ENCODE measurements at regions not wholly inside any gene's neighbourhood (a gene's known extent, or its start where the extent isn't known, plus 50 kb on each side); places are given as distances from the start of the nearest gene placed in this dataset.
"Not testable (repeated sequence)": the region's sequence is repeated elsewhere in the genome, so short reads cannot be mapped to it uniquely, and the experiment has no call there.

DNA sequence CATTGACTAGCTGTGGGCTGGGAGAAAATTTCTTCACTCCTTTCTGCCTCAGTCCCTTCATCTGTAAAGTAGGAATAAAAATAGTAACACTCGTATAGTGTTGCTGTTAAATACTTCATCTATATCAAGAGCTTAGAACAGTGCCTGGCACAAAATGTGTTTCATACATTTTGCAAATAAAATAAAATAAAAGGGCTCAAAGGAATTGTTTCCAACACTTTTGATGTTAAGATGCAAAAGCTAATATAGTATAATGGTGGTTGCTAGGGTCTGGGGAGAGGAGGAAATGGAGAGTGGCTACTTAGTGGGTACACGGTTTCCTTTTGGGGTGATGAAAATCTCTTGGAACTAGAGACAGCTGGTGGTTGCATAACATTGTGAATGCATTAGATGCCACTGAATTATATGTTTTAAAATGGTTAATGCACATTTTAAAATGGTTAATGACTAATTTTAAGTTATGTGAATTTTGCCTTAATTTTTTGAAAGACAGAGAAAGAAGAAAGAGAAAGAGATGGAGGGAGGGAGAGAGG lies 542.1 kb upstream of the ID2 start:
- no peak for DNase-seq

DNA sequence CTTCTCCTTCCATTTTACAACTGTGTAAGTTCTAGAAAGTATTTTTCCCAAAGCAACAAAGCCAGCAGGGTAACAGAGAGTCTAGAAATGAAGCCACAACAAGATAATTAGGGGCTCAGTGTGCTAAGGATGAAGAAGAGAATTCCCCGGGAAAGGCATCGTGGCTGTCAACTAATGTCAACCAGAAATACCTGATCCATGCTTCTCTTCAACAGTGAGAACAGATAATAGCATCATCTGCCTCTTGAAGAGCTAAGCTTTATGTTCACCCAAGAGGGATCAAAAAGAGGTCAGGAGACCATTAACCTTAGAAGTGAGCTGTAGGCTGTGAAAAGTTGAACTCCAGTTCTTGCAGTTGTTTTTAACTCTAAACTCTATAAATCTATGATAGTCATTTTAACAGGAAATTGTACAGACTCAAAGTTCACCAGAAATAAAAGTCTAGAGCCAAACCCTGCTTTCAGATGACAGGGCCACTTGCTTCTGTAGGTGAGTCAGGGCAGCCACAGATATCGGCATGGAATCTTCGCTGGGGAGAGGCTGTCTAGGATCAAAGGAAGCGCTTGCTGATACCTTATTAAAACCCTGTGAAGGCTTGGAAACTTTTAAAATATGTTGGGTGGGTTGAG lies 540.7 kb upstream of the ID2 start:
- no peak for DNase-seq

DNA sequence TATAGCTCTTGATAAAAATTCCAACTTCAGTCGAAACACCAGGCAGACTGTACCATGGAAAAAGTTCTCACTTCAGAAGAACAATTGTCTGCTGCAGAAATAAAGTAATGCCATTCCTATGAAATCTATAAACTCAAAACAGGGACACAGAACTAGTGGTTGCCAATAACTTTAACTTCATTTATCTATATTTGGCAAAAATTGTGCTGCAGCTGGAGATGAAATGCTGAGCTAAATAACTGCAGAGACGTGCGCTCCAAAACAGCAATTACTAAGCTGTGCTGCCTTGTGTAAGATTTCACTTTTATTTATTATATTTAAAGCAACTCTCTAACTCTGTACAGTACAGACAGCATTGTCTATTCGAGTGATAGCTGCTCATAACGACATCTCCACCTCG lies 540.1 kb upstream of the ID2 start:
- no peak for DNase-seq

DNA sequence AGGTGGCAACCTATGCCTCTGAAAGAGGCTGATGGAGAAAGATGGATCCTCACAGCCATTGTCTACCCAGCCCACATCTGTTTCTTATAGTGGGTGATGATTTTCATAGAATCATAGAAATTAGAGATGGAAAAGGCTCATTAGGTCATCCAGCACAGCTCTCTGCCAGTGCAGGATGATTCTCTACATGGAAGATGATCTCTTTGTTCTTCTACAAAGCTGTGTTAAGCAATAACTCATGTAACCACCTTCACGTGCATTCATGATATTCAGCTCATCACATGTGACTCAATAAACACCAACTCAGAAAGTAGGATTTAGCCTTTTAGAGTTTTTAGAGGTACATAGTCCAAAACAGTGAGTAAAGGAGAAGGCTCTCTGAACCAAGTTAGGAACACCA lies 539.4 kb upstream of the ID2 start:
- DNase-seq, result no peak

DNA sequence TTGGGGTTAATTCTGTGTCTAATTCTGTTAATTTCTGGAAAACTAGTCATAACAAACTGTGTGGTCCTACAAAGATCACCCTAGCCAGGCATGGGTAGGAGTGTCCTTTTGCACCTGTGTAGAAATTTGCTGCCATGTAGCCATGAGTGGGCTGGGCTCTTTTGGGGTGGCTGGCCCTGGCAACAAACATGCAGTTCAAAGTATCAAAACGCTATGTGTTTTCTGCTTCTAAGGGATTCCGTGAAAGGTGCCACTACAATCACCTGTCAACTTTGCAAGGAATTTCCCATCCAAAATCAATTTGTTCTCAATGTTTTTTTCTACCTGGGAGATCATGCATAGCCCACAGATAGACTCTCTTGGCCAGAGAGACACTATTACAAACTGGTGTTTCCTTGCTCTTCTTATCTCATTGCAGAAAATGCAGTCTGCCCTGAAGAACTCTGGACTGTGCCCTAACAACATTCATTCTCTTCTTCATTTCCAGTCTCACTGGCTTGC lies 537.7 kb upstream of the ID2 start:
- DNase-seq, result no peak

DNA sequence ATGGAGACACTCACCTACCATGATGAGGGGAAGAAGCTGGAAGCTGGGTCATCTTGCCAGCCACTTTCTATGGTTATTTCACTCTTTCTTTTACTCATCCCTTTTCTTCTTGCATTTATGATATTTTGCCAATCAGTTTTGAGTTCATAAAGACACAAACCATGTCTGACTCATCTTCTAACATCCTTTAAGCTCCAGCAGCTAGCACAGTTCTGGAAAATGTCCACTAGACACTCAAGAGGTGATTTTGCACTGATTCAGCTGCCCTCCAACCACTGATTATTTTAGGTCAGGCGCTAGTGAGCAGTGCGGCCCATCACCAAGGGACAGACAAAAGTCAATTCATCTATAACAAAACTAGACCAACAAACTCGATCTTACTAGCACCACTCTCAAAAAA lies 537.1 kb upstream of the ID2 start:
- DNase-seq, result no peak

DNA sequence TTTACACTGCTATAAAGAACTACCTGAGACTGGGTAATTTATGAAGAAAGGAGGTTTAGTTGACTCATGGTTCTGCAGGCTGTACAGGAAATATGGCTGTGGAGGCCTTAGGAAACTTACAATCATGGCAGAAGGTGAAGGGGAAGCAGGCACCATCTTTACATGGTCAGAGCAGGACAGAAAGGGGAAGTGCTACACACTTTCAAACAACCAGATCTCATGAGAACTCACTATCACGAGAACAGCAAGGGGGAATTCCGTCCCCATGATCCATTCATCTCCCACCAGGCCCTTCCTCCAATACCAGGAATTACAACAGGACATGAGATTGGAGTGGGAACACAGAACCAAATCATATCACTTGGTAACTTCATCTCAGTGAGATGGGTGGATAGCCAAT lies 536.5 kb upstream of the ID2 start:
- DNase-seq, result not testable (repeated sequence)

DNA sequence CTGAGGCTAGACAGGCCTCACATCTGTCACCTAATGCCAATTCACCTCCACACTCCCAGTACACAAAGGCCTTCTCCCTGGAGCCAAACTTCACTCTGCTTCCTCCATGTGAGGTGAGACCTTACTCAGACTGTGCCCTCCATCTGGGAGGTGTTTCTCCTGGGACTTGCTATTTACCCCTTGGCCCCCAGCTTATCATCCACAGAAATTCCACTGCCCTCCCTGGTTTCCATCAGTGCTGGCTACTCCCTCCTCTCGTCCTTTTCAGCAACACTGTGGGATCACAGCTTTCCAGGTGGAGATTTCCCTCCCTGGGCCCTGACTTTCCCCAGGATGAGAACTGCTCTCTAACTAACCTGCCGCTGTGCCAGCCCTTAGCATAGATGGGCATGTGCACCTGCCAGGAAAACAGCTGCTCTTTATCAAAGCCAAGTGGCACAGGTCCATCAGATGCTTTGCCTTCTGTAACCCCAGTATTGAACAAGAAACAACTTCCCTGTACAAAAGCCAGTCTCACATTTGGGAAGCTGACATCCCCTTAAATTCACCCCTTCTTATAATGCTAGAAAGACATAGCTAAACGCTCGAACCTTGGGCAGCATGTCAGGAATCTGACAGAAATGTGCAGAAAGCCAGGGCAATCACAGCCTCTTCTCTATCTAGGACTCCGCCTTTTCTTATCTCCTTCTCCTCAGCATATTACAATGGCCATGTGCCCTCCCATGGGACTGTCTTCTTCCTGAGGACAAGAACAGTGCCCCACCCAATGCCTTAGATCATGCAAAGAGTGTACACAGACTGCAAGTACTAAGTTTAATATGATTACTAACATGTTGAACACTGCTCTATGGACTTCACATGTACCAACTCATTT lies 535.5 kb upstream of the ID2 start:
- DNase-seq, result peak; percentile 59

DNA sequence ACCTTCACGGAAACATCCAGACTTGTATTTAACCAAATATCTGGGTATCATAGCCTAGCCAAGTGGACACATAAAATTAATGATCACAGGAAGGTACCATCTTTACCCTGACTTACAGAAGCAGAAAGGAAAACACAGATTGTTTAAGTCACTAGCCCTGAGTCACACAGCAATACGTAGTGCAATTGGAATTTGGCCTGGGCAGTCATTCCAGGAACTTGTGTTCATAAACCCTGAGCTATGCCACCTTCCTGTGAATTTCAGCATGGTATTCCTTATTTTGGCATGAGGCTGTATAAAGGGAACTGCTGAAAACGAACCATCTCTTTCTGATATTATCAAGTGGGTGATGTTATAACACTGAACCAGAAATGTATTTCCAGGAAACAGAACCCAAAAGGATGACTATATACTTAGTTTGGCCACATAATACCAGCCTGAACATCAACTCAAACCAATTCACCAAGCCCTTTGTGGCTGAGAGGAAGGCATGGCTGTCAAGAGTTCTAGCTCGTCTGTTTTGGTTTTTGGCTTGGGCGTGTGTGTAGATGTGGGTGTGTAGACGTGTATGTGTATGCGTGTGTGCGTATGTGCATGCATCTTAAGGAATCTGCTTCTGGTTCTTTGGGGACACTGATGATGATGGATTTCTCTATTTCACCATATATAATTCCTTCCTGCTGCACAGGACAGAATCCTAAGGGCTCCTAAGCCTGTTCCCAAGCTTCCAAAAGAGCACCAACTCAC lies 533.4 kb upstream of the ID2 start:
- no peak for DNase-seq

DNA sequence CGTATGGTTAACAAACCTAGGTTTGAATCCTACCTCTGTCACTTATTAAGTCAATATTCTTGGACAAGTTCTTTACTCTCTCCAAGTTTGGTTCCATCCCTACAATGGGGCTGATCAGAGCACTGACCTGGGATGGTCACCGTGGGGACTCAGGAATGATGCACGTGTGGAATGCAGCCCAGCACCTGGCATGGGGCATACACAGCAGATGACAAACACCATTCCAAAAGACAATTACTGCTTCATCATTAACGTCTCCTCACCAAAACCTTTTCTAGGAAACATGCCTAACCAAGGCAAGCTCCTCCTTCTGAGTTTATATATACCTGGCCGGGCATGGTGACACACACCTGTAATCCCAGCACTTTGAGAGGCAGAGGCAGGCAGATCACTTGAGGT lies 532.9 kb upstream of the ID2 start:
- no peak for DNase-seq

DNA sequence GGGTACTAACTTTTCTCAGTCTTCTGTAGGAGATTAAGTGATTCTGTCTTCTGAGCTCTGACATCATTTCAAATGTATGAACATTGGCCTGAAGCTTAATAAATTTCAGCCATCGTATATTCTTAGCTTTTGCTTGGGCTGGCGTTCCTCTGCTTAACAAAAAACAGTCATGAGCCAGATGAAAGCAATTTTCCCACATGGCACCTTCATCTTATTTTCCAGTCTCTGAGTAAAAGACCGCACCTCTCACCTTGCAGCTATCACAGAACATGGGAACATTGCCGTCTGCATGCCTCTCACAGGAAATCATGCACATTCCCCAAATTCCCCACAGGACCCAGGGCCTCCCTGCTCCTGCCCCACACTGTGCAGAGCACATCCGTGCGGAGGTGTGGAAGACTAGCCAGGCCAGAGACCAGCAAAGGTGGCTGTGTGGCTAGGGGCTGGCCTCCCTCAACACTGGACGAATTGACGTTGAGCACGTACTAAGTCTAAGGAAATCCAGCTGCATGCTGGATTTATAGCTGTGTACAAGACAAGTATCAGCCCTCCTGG lies 531.8 kb upstream of the ID2 start:
- no peak for DNase-seq

DNA sequence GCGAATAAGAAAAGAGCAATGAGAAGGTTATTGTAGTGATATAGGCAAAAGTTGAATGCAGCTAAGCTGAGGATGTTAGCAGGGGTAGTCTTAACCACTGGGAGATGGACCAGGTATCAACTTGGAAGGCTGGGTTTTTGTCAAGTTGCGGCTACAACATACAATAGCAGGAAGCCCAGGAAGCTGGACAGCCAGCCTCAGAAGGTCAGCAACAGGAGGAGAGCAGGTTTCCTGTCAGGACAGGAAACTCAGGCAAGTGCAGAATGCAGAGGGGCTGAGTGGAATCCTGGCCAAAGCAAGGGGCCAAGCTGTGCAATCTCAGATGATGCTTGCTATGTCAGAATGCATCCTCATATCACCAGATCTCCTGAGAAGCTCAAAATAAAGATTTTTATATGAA lies 530.0 kb upstream of the ID2 start:
- no peak for DNase-seq

DNA sequence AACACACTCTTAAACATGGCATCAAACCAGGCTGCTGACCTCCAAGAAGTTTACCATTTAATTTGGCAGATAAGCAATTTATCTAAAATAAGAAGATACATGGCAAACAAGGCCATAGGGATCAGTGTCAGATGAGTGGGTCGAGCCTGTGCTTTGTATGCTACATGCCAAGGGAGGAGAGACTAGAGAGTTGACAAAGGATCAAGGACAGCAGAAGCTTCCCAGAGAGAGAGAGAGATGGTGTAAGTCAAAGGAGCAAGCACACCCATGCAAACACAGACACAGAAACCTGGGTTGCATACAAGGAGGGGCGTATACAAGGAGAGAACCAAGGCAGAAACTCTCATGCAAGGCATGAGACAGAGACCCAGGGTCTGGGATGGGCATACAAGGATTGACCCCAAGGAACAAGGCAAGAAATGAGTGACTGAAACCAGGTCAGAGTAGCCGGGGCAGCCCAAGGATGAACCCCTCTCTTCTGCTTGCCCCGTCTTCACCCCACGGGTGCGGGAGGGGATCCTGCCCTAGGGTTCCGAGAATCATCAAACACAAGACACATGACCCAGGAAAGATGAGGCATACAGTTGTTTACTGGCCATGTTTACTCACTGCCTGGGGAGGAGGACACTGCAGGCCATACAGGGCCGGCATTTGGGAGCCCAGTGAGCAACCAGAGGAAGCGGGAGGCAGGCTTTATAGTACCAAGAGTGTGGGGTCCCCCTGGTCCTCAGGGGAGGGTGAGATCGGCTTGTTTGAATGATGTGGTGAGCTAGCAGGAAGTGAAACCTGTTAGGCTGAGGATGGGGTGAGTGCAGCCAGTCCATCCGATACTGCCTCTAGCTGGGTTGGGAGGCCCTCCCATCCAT lies 529.2 kb upstream of the ID2 start:
- DNase-seq, result no peak

DNA sequence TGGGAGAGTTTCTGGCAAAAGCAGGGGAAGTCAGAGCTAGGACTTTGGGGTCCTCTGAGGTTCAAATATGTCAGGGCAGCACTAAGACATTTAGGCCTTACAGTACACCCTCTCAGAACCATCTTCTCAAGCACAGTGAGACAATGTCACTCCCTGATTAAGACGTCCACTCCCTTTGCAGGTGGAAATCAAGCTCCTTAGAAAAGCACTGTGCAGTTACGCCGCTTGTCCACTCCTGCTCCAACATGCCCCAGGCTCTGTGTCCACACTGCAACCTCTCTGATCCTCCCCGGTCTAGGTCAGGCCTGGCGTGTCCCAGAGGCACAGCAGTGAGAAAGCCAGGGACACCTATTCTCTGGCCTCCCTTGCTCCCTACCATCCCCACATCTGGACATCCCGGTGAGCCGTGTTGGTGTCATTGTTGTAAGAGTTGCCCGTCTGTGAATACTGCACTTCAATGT lies 528.6 kb upstream of the ID2 start:
- no peak for DNase-seq

DNA sequence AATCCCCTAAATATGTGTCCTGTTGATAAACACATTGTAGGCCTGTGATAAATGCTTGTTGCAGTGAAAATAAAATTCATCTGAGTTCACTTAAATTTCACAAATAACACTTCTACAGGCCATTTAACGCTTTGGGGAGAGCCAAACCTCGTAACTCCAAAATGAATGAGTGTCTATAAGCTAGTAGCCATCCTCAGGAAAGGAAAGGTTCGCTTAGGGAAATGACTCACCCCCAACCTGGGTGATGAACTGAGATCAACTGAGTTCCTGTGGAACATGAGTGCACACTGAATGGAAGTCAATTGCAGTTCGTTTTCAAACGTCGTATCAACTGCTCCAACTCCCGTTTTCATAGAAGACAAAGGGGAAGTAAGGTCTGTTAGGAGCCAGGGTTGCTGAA lies 527.6 kb upstream of the ID2 start:
- no peak for DNase-seq

DNA sequence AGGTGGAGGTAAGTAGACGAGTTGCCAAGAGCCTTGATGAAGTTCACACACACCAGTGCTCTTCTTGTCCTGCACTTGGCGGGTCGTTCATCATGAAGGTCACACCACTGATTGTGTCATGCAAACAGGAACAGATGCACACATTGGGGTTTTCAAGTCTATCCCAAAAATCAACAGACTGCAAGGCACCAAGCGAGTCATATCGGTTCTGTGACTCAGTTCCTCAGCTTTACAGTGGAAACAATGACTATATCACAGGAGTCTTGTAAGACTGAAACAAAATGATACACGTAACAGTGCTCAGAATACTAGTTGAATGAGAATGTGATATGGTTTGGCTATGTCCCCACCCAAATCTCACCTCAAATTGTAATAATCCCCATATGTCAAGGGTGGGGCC lies 526.9 kb upstream of the ID2 start:
- no peak for DNase-seq

DNA sequence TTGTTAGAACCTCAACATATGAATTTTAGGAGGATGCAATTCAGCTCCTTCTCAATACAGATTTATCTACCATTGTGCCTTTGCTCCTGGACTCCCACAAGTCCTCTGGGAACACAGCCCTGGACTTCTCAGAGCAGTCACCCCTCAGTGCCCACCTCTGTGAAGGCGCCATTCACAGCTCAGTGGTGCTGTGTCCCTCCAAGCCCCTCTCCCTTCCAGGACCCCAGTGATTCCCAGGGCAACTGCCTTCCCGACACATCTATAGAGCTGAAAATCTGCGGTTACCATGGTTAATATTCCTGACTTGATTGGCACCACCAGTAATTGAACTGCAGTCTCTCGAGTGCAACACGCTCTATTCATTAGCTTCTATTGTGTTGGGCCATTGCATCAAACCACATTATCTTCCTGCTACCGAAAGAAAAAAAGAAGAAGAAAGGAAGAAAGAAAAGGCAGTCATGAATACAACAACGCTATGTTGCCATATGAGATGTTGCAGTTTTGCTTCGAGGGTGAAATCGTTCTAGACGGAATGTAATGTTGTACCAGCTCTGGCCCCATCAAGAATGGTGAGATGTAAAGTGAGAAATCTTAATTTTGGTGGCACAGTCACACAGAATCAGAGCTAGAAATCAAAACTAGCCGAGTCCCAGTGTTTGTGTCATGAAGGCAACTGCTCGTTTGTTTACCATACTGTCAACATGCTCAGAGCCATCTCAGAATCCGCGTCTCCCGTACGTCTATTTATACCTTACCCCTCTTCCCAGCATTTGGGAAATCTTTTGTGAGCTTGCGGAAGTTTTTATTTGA lies 524.0 kb upstream of the ID2 start:
- DNase-seq, result no peak

DNA sequence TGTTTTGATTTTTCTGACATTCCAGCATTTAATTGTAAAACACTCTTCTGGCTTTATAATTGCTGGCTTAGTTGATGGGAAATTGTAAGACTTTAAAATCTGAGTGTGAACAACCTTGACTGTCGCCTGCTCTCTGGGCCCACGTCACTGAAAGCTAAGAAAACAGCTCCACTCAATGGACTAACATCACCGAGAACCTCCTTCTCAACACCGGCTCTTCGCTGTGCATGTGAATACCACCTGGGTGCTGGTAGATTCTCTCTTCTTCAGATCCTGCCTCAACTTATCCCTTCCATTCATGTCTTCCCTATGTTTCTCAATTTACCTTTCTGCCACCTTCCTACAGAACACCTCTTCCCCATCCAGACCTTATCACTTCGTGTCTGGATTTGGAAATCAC lies 523.1 kb upstream of the ID2 start:
- no peak for DNase-seq

DNA sequence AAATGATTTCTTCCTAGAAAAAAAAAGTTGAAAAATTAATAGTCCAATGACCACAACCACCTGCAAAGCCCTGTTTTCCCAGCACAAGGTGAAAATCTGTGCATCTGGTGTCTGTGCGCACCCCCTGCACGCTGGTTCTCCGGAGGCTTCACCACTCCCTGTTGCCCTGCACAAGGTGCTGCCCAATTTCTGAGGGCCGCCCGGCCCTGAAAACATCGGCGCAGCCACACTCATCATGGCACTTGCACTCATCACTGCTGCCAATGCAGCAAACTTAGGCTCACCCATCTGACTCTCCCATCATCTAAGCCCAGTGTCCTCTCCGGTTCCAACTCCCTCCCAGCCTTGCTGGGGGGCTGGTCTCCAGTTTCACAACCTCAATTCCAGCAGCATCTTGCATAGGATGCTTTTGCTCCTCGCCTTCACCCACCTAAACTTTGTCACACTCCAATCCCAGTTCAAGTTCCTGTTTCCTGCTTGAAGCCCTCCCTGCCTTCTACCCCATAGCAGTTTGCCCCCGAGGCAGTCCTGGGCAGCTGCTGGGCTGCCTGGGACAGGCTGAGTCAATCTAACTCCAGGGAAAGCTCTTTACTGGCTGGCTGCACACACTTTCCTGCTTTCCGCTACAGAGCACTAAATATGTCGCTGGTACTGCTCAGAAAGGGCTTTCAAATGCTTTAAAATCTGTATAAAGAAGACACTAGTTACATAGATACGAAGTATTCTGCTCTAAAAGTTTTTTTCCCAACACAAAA lies 522.5 kb upstream of the ID2 start:
- DNase-seq, result no peak

DNA sequence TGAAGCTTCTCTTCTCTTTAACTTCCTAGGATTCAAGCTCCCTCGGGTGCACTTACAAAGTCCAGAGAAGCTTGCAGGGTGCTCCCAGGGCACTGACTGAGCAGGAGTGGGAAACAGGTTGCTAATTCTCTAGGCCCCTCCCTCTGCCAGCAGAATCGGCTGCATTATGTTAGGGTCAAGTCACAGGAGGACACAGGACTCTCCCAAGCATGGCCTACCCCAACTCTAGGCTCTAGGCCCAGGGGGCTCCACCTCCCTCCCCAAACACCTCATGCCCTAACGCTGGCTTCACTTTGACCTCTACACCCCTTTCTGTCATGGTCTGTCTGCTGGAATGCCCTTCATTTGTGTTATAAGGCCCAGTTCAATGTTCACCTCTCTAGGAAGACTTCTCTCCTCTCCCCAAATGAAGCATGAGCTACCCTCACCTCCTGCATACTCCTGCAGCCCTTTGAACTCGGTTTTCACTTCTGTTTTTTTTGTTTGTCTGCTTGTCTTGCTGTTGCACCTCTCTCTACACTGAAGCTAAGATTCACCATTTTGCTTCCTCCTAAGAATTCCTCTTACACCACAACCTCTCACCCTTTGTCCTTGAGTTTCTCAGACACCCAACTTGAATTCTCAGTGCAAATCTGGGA lies 521.8 kb upstream of the ID2 start:
- DNase-seq, result no peak
